RWPE2 (cell line): ENCODE measurements at regions not wholly inside any gene's neighbourhood (a gene's known extent, or its start where the extent isn't known, plus 50 kb on each side); places are given as distances from the start of the nearest gene placed in this dataset.

ENCODE experiments used
- ATAC-seq: fragments of 200-7000 bp; cut with Tn5 transposase; 3 replicates; pipeline ENCODE4 v1.9.1; 2021; ENCODE audit warnings: low read depth
- DNase-seq: peaks from one replicate; pipeline ENCODE4 v3.0.0-alpha.2; 2020; ENCODE audit warnings: low spot score
- H3K27ac ChIP-seq: fragments of 450-650 bp; 2 replicates; pipeline ENCODE4 v1.5.1; 2017; ENCODE audit warnings: mild to moderate bottlenecking; ENCODE audit not compliant: poor library complexity, severe bottlenecking
- H3K27me3 ChIP-seq: fragments of 250-450 bp; sonication (Bioruptor Pico); 2 replicates; pipeline ENCODE4 v1.5.1; 2021; ENCODE audit warnings: mild to moderate bottlenecking, moderate library complexity; ENCODE audit not compliant: insufficient read depth, poor library complexity, severe bottlenecking
- H3K36me3 ChIP-seq: fragments of 250-450 bp; sonication (Bioruptor Pico); 2 replicates; pipeline ENCODE4 v1.5.1; 2020; ENCODE audit warnings: low read depth, mild to moderate bottlenecking, moderate library complexity
- H3K4me1 ChIP-seq: fragments of 250-450 bp; sonication (Bioruptor Pico); 2 replicates; pipeline ENCODE4 v1.5.1; 2021; ENCODE audit warnings: mild to moderate bottlenecking, moderate library complexity; ENCODE audit not compliant: insufficient read depth, poor library complexity, severe bottlenecking
- H3K4me3 ChIP-seq: fragments of 250-450 bp; sonication (Bioruptor Pico); 2 replicates; pipeline ENCODE4 v1.5.1; 2021; ENCODE audit warnings: mild to moderate bottlenecking, moderate library complexity; ENCODE audit not compliant: severe bottlenecking
- H3K9me3 ChIP-seq: fragments of 250-450 bp; sonication (Bioruptor Pico); 2 replicates; pipeline ENCODE4 v1.5.1; 2021; ENCODE audit warnings: mild to moderate bottlenecking, moderate library complexity; ENCODE audit not compliant: severe bottlenecking
- CTCF ChIP-seq: fragments of 450-650 bp; IDR thresholded peaks from one replicate; pipeline ENCODE4 v1.5.1; 2017; ENCODE audit warnings: mild to moderate bottlenecking, moderate library complexity; ENCODE audit not compliant: poor library complexity, severe bottlenecking

- TF ChIP-seq CTCF = no peak
Measured at GRCh38 chr17:6243186-6243585, 173.0 kb downstream of the WSCD1 start.

GRCh38 chr17:6241996-6242395 lies 171.8 kb downstream of the WSCD1 start:
- DNase-seq = no peak
- Histone ChIP-seq H3K4me1 (peaks cover 44% of the 10 kb centered on the region), H3K36me3 (no peaks in the 10 kb centered on the region), H3K4me3 (no peak overlapping the region), H3K9me3 (no peaks in the 10 kb centered on the region), H3K27me3 (no peaks in the 10 kb centered on the region), H3K27ac (no peak overlapping the region)
- TF ChIP-seq CTCF = no peak
- no peak for ATAC-seq

More at GRCh38 chr17:6243186-6243585, 173.0 kb downstream of the WSCD1 start:
- Histone ChIP-seq H3K27me3 (no peaks in the 10 kb centered on the region), H3K4me3 (no peak overlapping the region), H3K36me3 (no peaks in the 10 kb centered on the region), H3K4me1 (peaks cover 41% of the 10 kb centered on the region), H3K9me3 (no peaks in the 10 kb centered on the region), H3K27ac (no peak overlapping the region)
- no peak for ATAC-seq
- DNase-seq = no peak

- ATAC-seq = peak; percentile 28; the same call in 1 of the 3 replicates
Measured at GRCh38 chr17:6241381-6241780, 171.2 kb downstream of the WSCD1 start.

GRCh38 chr17:6240601-6241000 lies 170.4 kb downstream of the WSCD1 start:
- Histone ChIP-seq H3K27me3 (no peaks in the 10 kb centered on the region), H3K4me1 (peaks cover 44% of the 10 kb centered on the region), H3K27ac (peak overlapping the region; percentile 80), H3K4me3 (no peak overlapping the region), H3K9me3 (no peaks in the 10 kb centered on the region), H3K36me3 (no peaks in the 10 kb centered on the region)
- ATAC-seq (no peak), DNase-seq (no peak)
- TF ChIP-seq CTCF = no peak

More at GRCh38 chr17:6241381-6241780, 171.2 kb downstream of the WSCD1 start:
- Histone ChIP-seq H3K9me3 (no peaks in the 10 kb centered on the region), H3K27me3 (no peaks in the 10 kb centered on the region), H3K4me1 (peaks cover 44% of the 10 kb centered on the region), H3K4me3 (no peak overlapping the region), H3K27ac (no peak overlapping the region), H3K36me3 (no peaks in the 10 kb centered on the region)
- no peak for DNase-seq
- TF ChIP-seq CTCF = no peak

- Histone ChIP-seq H3K27ac (peak overlapping the region; percentile 80), H3K27me3 (no peaks in the 10 kb centered on the region), H3K4me3 (no peak overlapping the region), H3K36me3 (no peaks in the 10 kb centered on the region), H3K4me1 (peaks cover 41% of the 10 kb centered on the region), H3K9me3 (no peaks in the 10 kb centered on the region)
- no peak for ATAC-seq
- no peak for TF ChIP-seq CTCF
- DNase-seq = no peak
Measured at GRCh38 chr17:6240001-6240400, 169.8 kb downstream of the WSCD1 start.
